B cell (primary cell): ENCODE measurements at regions not wholly inside any gene's neighbourhood (a gene's known extent, or its start where the extent isn't known, plus 50 kb on each side); places are given as distances from the start of the nearest gene placed in this dataset.

ENCODE experiments used
- ATAC-seq: fragments of 200-7000 bp; cut with Tn5 transposase; one replicate; pipeline ENCODE4 v1.10.0; 2021; ENCODE audit warnings: low read depth, mild to moderate bottlenecking, moderate number of reproducible peaks, moderate library complexity
- CTCF ChIA-PET: fragments of 350-600 bp; sonication (Branson Sonifier 250); formaldehyde crosslinking; loops from one replicate; lab custom pipeline; 2021; ENCODE audit warnings: antibody characterized with exemption, inconsistent platforms; lab: Charles Lee
- POLR2A ChIA-PET: fragments of 350-600 bp; sonication (Branson Sonifier 250); formaldehyde crosslinking; loops from one replicate; lab custom pipeline; 2021; ENCODE audit warnings: antibody characterized with exemption; lab: Charles Lee
- DNase-seq: peaks from one replicate; pipeline ENCODE4 v3.0.0; 2013
- H2AFZ ChIP-seq: 2 replicates; pipeline ENCODE4 v1.6.1; 2012; ENCODE audit warnings: mild to moderate bottlenecking, low read depth, low read length; ENCODE audit not compliant: insufficient read depth, poor library complexity, severe bottlenecking
- H3K27ac ChIP-seq, 2 donors: 1 replicate in 1 of 2; 2 replicates in 1 of 2; pipeline ENCODE4 v1.5.1; 2012 to 2013; ENCODE audit warnings: low read length in 2 of 2, mild to moderate bottlenecking in 2 of 2, moderate library complexity in 1 of 2
- H3K27me3 ChIP-seq, 4 experiments: fragments of 200-600 bp in 1 of 4; sonication (generic) in 1 of 4; replicated peaks in 1 of 4; 1 replicate in 2 of 4; 2 replicates in 2 of 4; pipeline versions ENCODE4 v1.6.1 to v1.7.0; 2013 to 2016; ENCODE audit warnings: low read length in 3 of 4, mild to moderate bottlenecking in 2 of 4, mixed read lengths in 1 of 4, moderate library complexity in 1 of 4; ENCODE audit not compliant: insufficient read depth in 4 of 4, control insufficient read depth in 3 of 4; ENCODE audit errors: control extremely low read depth in 1 of 4
- H3K36me3 ChIP-seq, 2 experiments: replicated peaks in 1 of 2; 1 replicate in 1 of 2; 2 replicates in 1 of 2; pipeline versions ENCODE4 v1.6.1 to v1.7.1; 2013; ENCODE audit warnings: low read length in 1 of 2; ENCODE audit not compliant: insufficient read depth in 2 of 2, control insufficient read depth in 1 of 2; ENCODE audit errors: control extremely low read depth in 1 of 2, extremely low read depth in 1 of 2
- H3K4me1 ChIP-seq, 2 donors: fragments of 200-600 bp in 1 of 2; sonication (generic) in 1 of 2; 1 replicate in 1 of 2; 2 replicates in 1 of 2; pipeline versions ENCODE4 v1.5.1 to v1.6.1; 2013 to 2017; ENCODE audit warnings: low read length in 2 of 2; ENCODE audit not compliant: control insufficient read depth in 2 of 2, insufficient read depth in 2 of 2
- H3K4me2 ChIP-seq: replicated peaks from 2 replicates; pipeline ENCODE3; 2012; ENCODE audit warnings: mild to moderate bottlenecking, low read depth, low read length; ENCODE audit not compliant: poor library complexity, severe bottlenecking
- H3K4me3 ChIP-seq, 5 experiments: fragments of 200-600 bp in 1 of 5; sonication (generic) in 1 of 5; 1 replicate in 3 of 5; 2 replicates in 2 of 5; pipeline versions ENCODE4 v1.5.1 to v1.7.0; 2011 to 2016; ENCODE audit warnings: low read length in 4 of 5, mild to moderate bottlenecking in 4 of 5, low read depth in 2 of 5, control low read depth in 1 of 5, moderate library complexity in 1 of 5; ENCODE audit not compliant: insufficient read depth in 1 of 5; ENCODE audit errors: control extremely low read depth in 1 of 5, extremely low read depth in 1 of 5
- H3K79me2 ChIP-seq: fragments of 200-600 bp; sonication (generic); one replicate; pipeline ENCODE4 v1.6.0; 2016; ENCODE audit warnings: low read length; ENCODE audit not compliant: control insufficient read depth, insufficient read depth
- H3K9ac ChIP-seq: fragments of 200-600 bp; sonication (generic); 2 replicates; pipeline ENCODE4 v1.6.1; 2017; ENCODE audit warnings: mild to moderate bottlenecking, low read length, moderate library complexity
- H3K9me3 ChIP-seq, 3 donors: one replicate each; pipeline versions ENCODE4 v1.6.1 to v1.7.1; 2013; ENCODE audit warnings: low read length in 2 of 3; ENCODE audit not compliant: control insufficient read depth in 2 of 3, insufficient read depth in 1 of 3; ENCODE audit errors: control extremely low read depth in 1 of 3
- H4K20me1 ChIP-seq: 2 replicates; pipeline ENCODE4 v1.6.0; 2012; ENCODE audit warnings: mild to moderate bottlenecking, low read length; ENCODE audit not compliant: insufficient read depth, control insufficient read depth, poor library complexity, severe bottlenecking
- H3K27ac Mint-ChIP-seq: one replicate; pipeline ENCODE4 v1.8.0; 2021; ENCODE audit warnings: mixed read lengths
- H3K27me3 Mint-ChIP-seq: one replicate; pipeline ENCODE4 v1.8.0; 2021; ENCODE audit warnings: mixed read lengths
- H3K4me1 Mint-ChIP-seq: one replicate; pipeline ENCODE4 v1.8.0; 2021; ENCODE audit warnings: mixed read lengths
- H3K4me3 Mint-ChIP-seq: one replicate; pipeline ENCODE4 v1.8.0; 2021; ENCODE audit warnings: mixed read lengths
- H3K9me3 Mint-ChIP-seq: one replicate; pipeline ENCODE4 v1.8.0; 2022; ENCODE audit warnings: mixed read lengths; ENCODE audit not compliant: insufficient read depth
- CTCF ChIP-seq: fragments of 200-600 bp; IDR thresholded peaks from one replicate; pipeline ENCODE4 v1.8.0; 2022; ENCODE audit warnings: antibody characterized with exemption, mild to moderate bottlenecking
- EZH2 ChIP-seq: IDR thresholded peaks from 2 replicates; pipeline ENCODE4 v1.6.1; 2012; ENCODE audit warnings: borderline replicate concordance, low read depth, mild to moderate bottlenecking, moderate library complexity, low read length; ENCODE audit not compliant: insufficient read depth, poor library complexity, severe bottlenecking
- WGBS: methylation state at CpG from one replicate; pipeline ENCODE4 v1.1.5; 2013; ENCODE audit warnings: missing lambda C conversion rate; ENCODE audit not compliant: insufficient coverage; 5-methylcytosine and 5-hydroxymethylcytosine counted together
- intact Hi-C: fragments of 100-400 bp; cut with micrococcal nuclease; formaldehyde crosslinking; loops from one replicate; pipeline ENCODE4 v1.10.0; 2022

GRCh38 chr1:239843541-239843940, 248.1 kb upstream of the FMN2 start:
- CTCF ChIA-PET = no interaction called here
- DNase-seq (no peak), ATAC-seq (no peak)
- Histone ChIP-seq H3K9me3 (no peaks in the 10 kb centered on the region), H3K27ac (no peak overlapping the region), H3K4me1 (no peaks in the 10 kb centered on the region), H3K4me3 (no peak overlapping the region), H3K79me2 (no peaks in the 10 kb centered on the region), H3K4me2 (no peak overlapping the region), H2AFZ (no peak overlapping the region), H3K27me3 (no peaks in the 10 kb centered on the region), H3K9ac (no peak overlapping the region), H4K20me1 (no peaks in the 10 kb centered on the region), H3K36me3 (no peaks in the 10 kb centered on the region)
- no peaks in the 10 kb centered on the region for H3K4me1 Mint-ChIP-seq
- POLR2A ChIA-PET = no interaction called here
- TF ChIP-seq CTCF (no peak), EZH2 (no peak)
- H3K27me3 Mint-ChIP-seq = no peaks in the 10 kb centered on the region
- no peak overlapping the region for H3K4me3 Mint-ChIP-seq
- intact Hi-C loops = no loop called here
- no CpG with 5 or more reads among the region's 2 CpGs for WGBS
- no peak overlapping the region for H3K27ac Mint-ChIP-seq
- H3K9me3 Mint-ChIP-seq = peaks cover 4% of the 10 kb centered on the region

GRCh38 chr1:239844833-239845232, 246.8 kb upstream of the FMN2 start:
- 88% methylated on average over 1 of the region's 1 CpG for whole genome bisulfite sequencing
- Histone ChIP-seq H4K20me1 (no peaks in the 10 kb centered on the region), H3K9ac (no peak overlapping the region), H3K36me3 (no peaks in the 10 kb centered on the region), H3K4me3 (no peak overlapping the region), H3K27ac (no peak overlapping the region), H3K4me1 (no peaks in the 10 kb centered on the region), H3K9me3 (no peaks in the 10 kb centered on the region), H3K4me2 (no peak overlapping the region), H2AFZ (no peak overlapping the region), H3K79me2 (no peaks in the 10 kb centered on the region), H3K27me3 (no peaks in the 10 kb centered on the region)
- ChIA-PET POLR2A (no interaction called here), CTCF (no interaction called here)
- Mint-ChIP-seq H3K27ac (no peak overlapping the region), H3K4me3 (no peak overlapping the region), H3K4me1 (no peaks in the 10 kb centered on the region), H3K9me3 (peaks cover 2% of the 10 kb centered on the region), H3K27me3 (no peaks in the 10 kb centered on the region)
- DNase-seq (no peak), ATAC-seq (no peak)
- intact Hi-C loops = no loop called here
- TF ChIP-seq CTCF (no peak), EZH2 (no peak)
